IMR-90 (cell line): ENCODE measurements at regions not wholly inside any gene's neighbourhood (a gene's known extent, or its start where the extent isn't known, plus 50 kb on each side); places are given as distances from the start of the nearest gene placed in this dataset.

Source experiments
- ATAC-seq: fragments of 200-7000 bp; cut with Tn5 transposase; 2 replicates; pipeline ENCODE4 v1.9.1; 2020; ENCODE audit warnings: low read depth, mild to moderate bottlenecking, moderate library complexity
- BruUV-seq: library from RNA; stranded (reverse); fragments of 400-500 nt; replicated peaks from 2 replicates; lab custom pipeline; 2021; lab: Mats Ljungman, UMichigan
- CTCF ChIA-PET: fragments of 300-600 bp; formaldehyde crosslinking; extraction: SDS; loops from one replicate; lab custom pipeline; 2021; ENCODE audit warnings: antibody characterized with exemption; lab: Yijun Ruan, JAX
- POLR2A ChIA-PET: fragments of 300-600 bp; sonication (Branson Sonifier 250); formaldehyde crosslinking; loops from one replicate; lab custom pipeline; 2022; ENCODE audit warnings: antibody characterized with exemption; ENCODE audit not compliant: unreplicated experiment; lab: Charles Lee
- DNase-seq: peaks from one replicate; pipeline ENCODE4 v3.0.0; 2013
- H2AFZ ChIP-seq: replicated peaks from 2 replicates; pipeline ENCODE3; 2013; ENCODE audit warnings: low read length, mild to moderate bottlenecking; ENCODE audit not compliant: poor library complexity
- H2AK5ac ChIP-seq: 2 replicates; pipeline ENCODE4 v1.6.1; 2013; ENCODE audit warnings: low read depth, low read length, inconsistent platforms
- H2AK9ac ChIP-seq: replicated peaks from 2 replicates; pipeline ENCODE3; 2013; ENCODE audit warnings: mild to moderate bottlenecking, low read depth, low read length, moderate library complexity; ENCODE audit not compliant: poor library complexity
- H2BK120ac ChIP-seq: 2 replicates; pipeline ENCODE4 v1.6.1; 2013; ENCODE audit warnings: low read depth, low read length, inconsistent platforms
- H2BK15ac ChIP-seq: 3 replicates; pipeline ENCODE4 v1.6.1; 2013; ENCODE audit warnings: low read depth, low read length, inconsistent platforms
- H2BK20ac ChIP-seq: 2 replicates; pipeline ENCODE4 v1.6.1; 2013; ENCODE audit warnings: low read depth, mild to moderate bottlenecking, inconsistent platforms, low read length, moderate library complexity
- H2BK5ac ChIP-seq: 2 replicates; pipeline ENCODE4 v1.6.1; 2013; ENCODE audit warnings: mild to moderate bottlenecking, low read depth, low read length, inconsistent platforms; ENCODE audit not compliant: poor library complexity, severe bottlenecking
- H3K14ac ChIP-seq: replicated peaks from 2 replicates; pipeline ENCODE4 v1.6.1; 2013; ENCODE audit warnings: low read depth, low read length, inconsistent platforms
- H3K18ac ChIP-seq: 2 replicates; pipeline ENCODE4 v1.6.1; 2013; ENCODE audit warnings: low read depth, low read length, control low read depth
- H3K23ac ChIP-seq: 2 replicates; pipeline ENCODE4 v1.6.1; 2013; ENCODE audit warnings: low read depth, low read length, inconsistent platforms
- H3K27ac ChIP-seq: 2 replicates; pipeline ENCODE4 v1.5.1; 2013; ENCODE audit warnings: mild to moderate bottlenecking, control low read depth, low read length; ENCODE audit not compliant: insufficient read depth
- H3K27me3 ChIP-seq: 2 replicates; pipeline ENCODE4 v1.6.1; 2013; ENCODE audit warnings: low read length; ENCODE audit not compliant: control insufficient read depth, insufficient read depth
- H3K36me3 ChIP-seq: 2 replicates; pipeline ENCODE4 v1.6.1; 2013; ENCODE audit warnings: low read length, mixed read lengths; ENCODE audit not compliant: control insufficient read depth, insufficient read depth
- H3K4ac ChIP-seq: 2 replicates; pipeline ENCODE4 v1.6.1; 2013; ENCODE audit warnings: low read depth, low read length, inconsistent platforms
- H3K4me1 ChIP-seq: 2 replicates; pipeline ENCODE4 v1.6.1; 2013; ENCODE audit warnings: low read length, mixed read lengths; ENCODE audit not compliant: control insufficient read depth, insufficient read depth
- H3K4me2 ChIP-seq: 2 replicates; pipeline ENCODE4 v1.6.1; 2013; ENCODE audit warnings: low read depth, mild to moderate bottlenecking, control low read depth, low read length, moderate library complexity
- H3K4me3 ChIP-seq: 2 replicates; pipeline ENCODE4 v1.5.1; 2013; ENCODE audit warnings: low read depth, mild to moderate bottlenecking, control low read depth, low read length, moderate library complexity; ENCODE audit not compliant: insufficient read depth
- H3K56ac ChIP-seq: 2 replicates; pipeline ENCODE4 v1.6.1; 2013; ENCODE audit warnings: low read length, inconsistent platforms; ENCODE audit not compliant: insufficient read depth; ENCODE audit errors: extremely low read depth
- H3K79me1 ChIP-seq, 2 experiments: 2 replicates each; pipeline ENCODE4 v1.6.1; 2013; ENCODE audit warnings: low read length in 2 of 2, inconsistent platforms in 1 of 2, low read depth in 1 of 2
- H3K9ac ChIP-seq: 2 replicates; pipeline ENCODE4 v1.6.1; 2013; ENCODE audit warnings: low read depth, low read length, control low read depth
- H3K9me1 ChIP-seq: 2 replicates; pipeline ENCODE4 v1.6.1; 2013; ENCODE audit warnings: low read length, inconsistent platforms; ENCODE audit not compliant: insufficient read depth
- H3K9me3 ChIP-seq: 2 replicates; pipeline ENCODE4 v1.6.1; 2013; ENCODE audit warnings: low read length; ENCODE audit not compliant: control insufficient read depth, insufficient read depth
- H4K20me1 ChIP-seq: 2 replicates; pipeline ENCODE4 v1.6.1; 2013; ENCODE audit warnings: low read length, inconsistent platforms; ENCODE audit not compliant: insufficient read depth
- H4K5ac ChIP-seq: 2 replicates; pipeline ENCODE4 v1.6.1; 2013; ENCODE audit warnings: mild to moderate bottlenecking, low read depth, low read length, control low read depth
- H4K8ac ChIP-seq, 2 experiments: 2 replicates each; pipeline ENCODE4 v1.6.1; 2013; ENCODE audit warnings: low read depth in 2 of 2, low read length in 2 of 2, control low read depth in 1 of 2, inconsistent platforms in 1 of 2
- H4K91ac ChIP-seq: 2 replicates; pipeline ENCODE4 v1.6.1; 2013; ENCODE audit warnings: low read depth, low read length, inconsistent platforms; ENCODE audit not compliant: insufficient read depth
- BHLHE40 ChIP-seq: fragments of 150-350 bp; IDR thresholded peaks from 2 replicates; pipeline ENCODE4 v1.6.1; 2016; ENCODE audit warnings: mild to moderate bottlenecking, low read depth, low read length
- CEBPB ChIP-seq: IDR thresholded peaks from 2 replicates; pipeline ENCODE4 v1.6.1; 2012; ENCODE audit warnings: low read depth, low read length, improper control_type of control experiment
- CHD1 ChIP-seq: IDR thresholded peaks from 2 replicates; pipeline ENCODE4 v1.6.1; 2012; ENCODE audit warnings: low read depth, low read length, improper control_type of control experiment
- CTCF ChIP-seq: conservative IDR thresholded peaks from 2 replicates; pipeline ENCODE4 v1.5.1; 2012; ENCODE audit warnings: mild to moderate bottlenecking, low read depth, low read length, improper control_type of control experiment
- ELK1 ChIP-seq: fragments of 150-350 bp; IDR thresholded peaks from 2 replicates; pipeline ENCODE4 v1.6.1; 2016; ENCODE audit warnings: low read depth, mild to moderate bottlenecking, low read length, moderate library complexity, borderline replicate concordance
- FOS ChIP-seq: fragments of 150-350 bp; IDR thresholded peaks from 2 replicates; pipeline ENCODE4 v1.6.1; 2016; ENCODE audit warnings: low read depth, low read length
- MAFK ChIP-seq: IDR thresholded peaks from 2 replicates; pipeline ENCODE4 v1.6.1; 2012; ENCODE audit warnings: low read depth, low read length, improper control_type of control experiment
- MAZ ChIP-seq: IDR thresholded peaks from 2 replicates; pipeline ENCODE4 v1.6.1; 2012; ENCODE audit warnings: low read depth, mild to moderate bottlenecking, low read length, improper control_type of control experiment, moderate library complexity, borderline replicate concordance
- MXI1 ChIP-seq: IDR thresholded peaks from 2 replicates; pipeline ENCODE4 v1.6.1; 2012; ENCODE audit warnings: low read depth, mild to moderate bottlenecking, low read length, moderate library complexity, borderline replicate concordance
- NFE2L2 ChIP-seq: fragments of 150-350 bp; IDR thresholded peaks from 2 replicates; pipeline ENCODE4 v1.6.1; 2016; ENCODE audit warnings: low read depth, mild to moderate bottlenecking, low read length
- POLR2A ChIP-seq: IDR thresholded peaks from 2 replicates; pipeline ENCODE4 v1.6.1; 2012; ENCODE audit warnings: mild to moderate bottlenecking, low read depth, low read length
- RAD21 ChIP-seq: IDR thresholded peaks from 2 replicates; pipeline ENCODE4 v1.6.1; 2012; ENCODE audit warnings: low read length, improper control_type of control experiment
- RCOR1 ChIP-seq: IDR thresholded peaks from 2 replicates; pipeline ENCODE4 v1.6.1; 2012; ENCODE audit warnings: mild to moderate bottlenecking, low read length, improper control_type of control experiment; ENCODE audit not compliant: insufficient replicate concordance
- RFX5 ChIP-seq: IDR thresholded peaks from 2 replicates; pipeline ENCODE4 v1.8.0; 2012; ENCODE audit warnings: low read depth, mild to moderate bottlenecking, low read length, moderate library complexity
- SMC3 ChIP-seq: fragments of 150-350 bp; IDR thresholded peaks from 2 replicates; pipeline ENCODE4 v1.6.1; 2016; ENCODE audit warnings: low read depth, mild to moderate bottlenecking, antibody characterized with exemption, low read length, moderate library complexity
- USF2 ChIP-seq: fragments of 150-350 bp; IDR thresholded peaks from 2 replicates; pipeline ENCODE4 v1.6.1; 2017; ENCODE audit warnings: mild to moderate bottlenecking, antibody characterized with exemption, low read length, low read depth
- WGBS, 2 experiments: methylation state at CpG; one replicate each; pipeline versions ENCODE4 v1.1.5 to v1.1.7; 2013; ENCODE audit warnings: missing lambda C conversion rate in 2 of 2; ENCODE audit not compliant: insufficient read length in 1 of 2; ENCODE audit errors: extremely low coverage in 2 of 2; 5-methylcytosine and 5-hydroxymethylcytosine counted together
- dilution Hi-C: fragments of 300-500 bp; cut with HindIII; formaldehyde crosslinking; loops from one replicate; pipeline ENCODE4 v1.14.3; 2018; ENCODE audit warnings: low sequenced_read_pairs; ENCODE audit not compliant: unreplicated experiment
- in situ Hi-C: fragments of 300-500 bp; cut with MboI; formaldehyde crosslinking; loops from 3 replicates; pipeline ENCODE4 v1.14.3; 2019; ENCODE audit warnings: low sequenced_read_pairs, inconsistent platforms, mixed read lengths
- intact Hi-C: fragments of 100-400 bp; cut with micrococcal nuclease; formaldehyde crosslinking; loops from 2 replicates; pipeline ENCODE4 v1.10.0; 2022

DNA sequence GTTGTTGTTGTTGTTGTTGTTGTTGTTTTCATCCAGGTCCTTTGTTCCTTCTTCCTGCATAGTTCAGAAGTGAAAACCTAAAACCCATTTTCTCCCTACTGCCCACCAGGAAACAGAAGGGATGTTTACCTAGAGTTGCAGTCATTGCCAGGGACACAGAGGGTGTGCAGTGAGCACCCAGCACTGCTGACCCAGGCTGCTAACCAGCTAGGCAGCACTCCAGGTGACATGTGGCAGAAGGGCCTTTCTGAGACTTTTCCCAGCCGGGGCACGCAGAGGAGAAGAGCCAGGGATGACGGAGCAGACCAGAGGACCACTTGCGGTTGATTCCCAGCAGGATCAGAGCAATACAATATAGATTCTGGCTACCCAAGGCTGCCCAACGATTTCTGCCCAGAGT, 286.3 kb downstream of the BCL11A start:
- Histone ChIP-seq H3K27ac (no peak overlapping the region), H2AK9ac (no peak overlapping the region), H3K36me3 (no peaks in the 10 kb centered on the region), H4K5ac (no peak overlapping the region), H2BK15ac (no peak overlapping the region), H3K56ac (no peak overlapping the region), H2BK5ac (no peak overlapping the region), H2BK120ac (no peak overlapping the region), H3K27me3 (no peaks in the 10 kb centered on the region), H3K9me3 (no peaks in the 10 kb centered on the region; the same call in 1 of the 2 replicates), H2BK20ac (no peak overlapping the region), H4K91ac (no peak overlapping the region), H3K9ac (no peak overlapping the region), H3K79me1 (no peaks in the 10 kb centered on the region), H2AK5ac (no peak overlapping the region), H3K4ac (no peak overlapping the region), H4K8ac (no peak overlapping the region), H3K4me1 (no peaks in the 10 kb centered on the region), H3K9me1 (no peaks in the 10 kb centered on the region), H2AFZ (no peak overlapping the region), H3K4me3 (no peak overlapping the region), H3K23ac (no peak overlapping the region), H3K18ac (no peak overlapping the region), H4K20me1 (no peaks in the 10 kb centered on the region), H3K14ac (no peak overlapping the region), H3K4me2 (no peak overlapping the region)
- POLR2A ChIA-PET, result no interaction called here
- WGBS, 2 experiments, result 78% methylated on average over 5 of the region's 5 CpGs; no CpG with 5 or more reads in 1 of the 2 experiments
- DNase-seq, result no peak
- TF ChIP-seq CTCF (no peak), MXI1 (no peak), NFE2L2 (no peak), RFX5 (no peak), RCOR1 (no peak), CEBPB (no peak), USF2 (no peak), CHD1 (no peak), MAZ (no peak), MAFK (no peak), RAD21 (no peak), ELK1 (no peak), FOS (no peak), POLR2A (no peak), BHLHE40 (no peak), SMC3 (no peak)
- intact Hi-C loops, result no loop called here
- dilution Hi-C loops, result no loop called here
- in situ Hi-C loops, result no loop called here
- ATAC-seq, result no peak
- BruUV-seq, result no TSS peak
- CTCF ChIA-PET, result interaction anchor here (0.6 kb wide), 1 partner anchor 1110 kb away, joined by 3 read pairs; no protein-coding TSS in a partner anchor
